Activated naive CD4-positive, alpha-beta T cell treated with anti-CD3 and anti-CD28 coated beads, Interleukin-2, amount 50 U/mL, for 72 hours (primary cell): ENCODE measurements at regions not wholly inside any gene's neighbourhood (a gene's known extent, or its start where the extent isn't known, plus 50 kb on each side); places are given as distances from the start of the nearest gene placed in this dataset.
A peak's percentile ranks its signal among the peaks of the same experiment; 100 is the strongest.

Source experiments
- ATAC-seq, 2 donors: fragments of 150-1000 bp; cut with Tn5 transposase; 2 replicates each; pipeline ENCODE4 v1.10.0; 2021; ENCODE audit warnings: mild to moderate bottlenecking in 2 of 2, moderate library complexity in 2 of 2
- DNase-seq, 2 donors: peaks; one replicate each; pipeline ENCODE4 v3.0.0; 2021 to 2022; ENCODE audit warnings: low spot score in 2 of 2
- H3K27ac Mint-ChIP-seq, 2 donors: one replicate each; pipeline ENCODE4 v1.8.0; 2022; ENCODE audit warnings: mild to moderate bottlenecking in 2 of 2, mixed read lengths in 2 of 2
- H3K36me3 Mint-ChIP-seq, 2 donors: one replicate each; pipeline ENCODE4 v1.8.0; 2022; ENCODE audit warnings: mixed read lengths in 2 of 2
- H3K9me3 Mint-ChIP-seq, 2 donors: one replicate each; pipeline ENCODE4 v1.8.0; 2022; ENCODE audit warnings: mixed read lengths in 2 of 2

DNA sequence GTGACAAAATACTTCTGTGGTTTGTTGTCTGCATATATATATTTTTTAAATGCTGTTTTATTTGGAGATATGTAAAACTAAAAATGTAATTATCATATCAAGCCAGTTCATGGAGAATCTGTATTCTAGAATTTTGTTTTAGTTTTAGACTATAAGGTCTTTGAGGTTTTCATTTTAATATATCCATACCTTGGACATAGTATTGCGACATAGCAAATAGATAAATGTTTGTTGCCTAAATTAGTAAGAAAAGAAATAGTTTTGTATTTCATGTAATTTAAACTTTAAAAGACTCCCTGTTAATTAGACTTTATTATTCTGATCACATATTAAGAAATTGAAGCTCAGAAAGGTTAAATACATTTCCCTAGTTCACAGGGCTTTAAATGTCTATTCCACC is 472.9 kb downstream of the GBA3 start:
- H3K36me3 Mint-ChIP-seq = no peaks in the 10 kb centered on the region
- DNase-seq = no peak
- ATAC-seq = no peak
- H3K27ac Mint-ChIP-seq = no peak overlapping the region
- H3K9me3 Mint-ChIP-seq = peaks cover 0 to 4% of the 10 kb centered on the region in 2 donors

DNA sequence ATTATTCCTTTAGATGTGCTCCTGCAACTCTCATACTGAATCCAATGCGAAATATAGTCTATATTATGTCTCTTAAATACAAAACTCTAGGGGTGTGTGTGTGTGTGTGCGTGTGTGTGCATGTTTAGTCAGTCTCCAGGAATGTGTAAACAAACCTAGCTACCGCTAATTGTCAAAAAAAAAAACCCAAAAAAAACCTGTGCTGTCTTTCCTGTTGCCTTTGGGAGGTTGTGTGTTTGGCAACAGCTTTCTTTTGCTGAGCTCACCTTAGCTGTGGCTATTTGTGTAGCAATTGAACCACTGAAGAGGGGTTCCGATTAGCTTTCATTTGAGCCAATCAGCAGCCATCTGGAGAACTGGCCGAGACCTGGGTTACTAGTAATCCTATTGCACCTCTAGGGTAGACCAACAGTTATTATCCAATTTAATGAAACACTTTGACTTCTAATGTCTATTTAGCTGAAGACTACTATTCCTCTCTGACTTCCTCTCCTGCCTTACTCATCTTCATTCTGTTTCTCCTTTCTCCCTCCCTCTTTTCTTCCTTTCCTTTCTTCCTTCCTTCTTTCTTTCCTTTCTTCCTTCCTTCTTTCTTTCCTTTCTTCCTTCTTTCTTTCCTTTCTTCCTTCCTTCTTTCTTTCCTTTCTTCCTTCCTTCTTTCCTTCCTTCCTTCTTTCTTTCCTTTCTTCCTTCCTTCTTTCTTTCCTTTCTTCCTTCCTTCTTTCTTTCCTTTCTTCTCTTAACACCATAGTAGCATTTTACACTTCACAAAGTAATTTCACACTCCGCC is 471.1 kb downstream of the GBA3 start:
- no peak for ATAC-seq
- peaks cover 0 to 4% of the 10 kb centered on the region in 2 donors for H3K9me3 Mint-ChIP-seq
- no peak for DNase-seq
- no peak overlapping the region for H3K27ac Mint-ChIP-seq
- no peaks in the 10 kb centered on the region for H3K36me3 Mint-ChIP-seq

- no peaks in the 10 kb centered on the region for H3K36me3 Mint-ChIP-seq
- DNase-seq (no peak), ATAC-seq (no peak)
- H3K9me3 Mint-ChIP-seq = peaks cover 0 to 4% of the 10 kb centered on the region in 2 donors
- H3K27ac Mint-ChIP-seq = no peak overlapping the region
Measured at GRCh38 chr4:23162275-23162674, 469.5 kb downstream of the GBA3 start.

GRCh38 chr4:23161787-23162186 is 469.1 kb downstream of the GBA3 start:
- ATAC-seq (no peak), DNase-seq (no peak)
- Mint-ChIP-seq H3K27ac (no peak overlapping the region), H3K36me3 (no peaks in the 10 kb centered on the region), H3K9me3 (peaks cover 0 to 4% of the 10 kb centered on the region in 2 donors)

GRCh38 chr4:23153076-23153475 is 460.3 kb downstream of the GBA3 start:
- no peak for ATAC-seq
- H3K9me3 Mint-ChIP-seq = no peaks in the 10 kb centered on the region

DNA sequence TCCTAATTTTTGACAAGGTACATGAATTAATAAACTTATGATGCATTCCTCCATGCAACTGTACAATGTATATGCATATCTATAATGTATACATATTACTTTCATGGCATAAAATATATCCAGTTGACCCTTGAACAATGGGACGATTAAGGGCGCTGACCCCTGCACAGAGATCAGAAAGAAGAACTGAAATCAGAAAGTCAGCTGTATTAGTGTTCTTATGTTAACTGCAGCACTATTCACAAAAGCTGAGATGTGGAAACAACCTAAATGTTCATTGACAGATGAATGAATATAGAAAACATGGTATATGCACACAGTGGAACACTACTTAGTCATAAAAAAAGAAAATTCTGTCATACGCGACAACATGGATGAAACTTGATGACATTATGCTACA is 457.1 kb downstream of the GBA3 start:
- no peak for DNase-seq
- ATAC-seq = no peak
- Mint-ChIP-seq H3K36me3 (no peaks in the 10 kb centered on the region), H3K27ac (no peak overlapping the region), H3K9me3 (no peaks in the 10 kb centered on the region)

More at GRCh38 chr4:23153076-23153475, 460.3 kb downstream of the GBA3 start:
- H3K27ac Mint-ChIP-seq = no peak overlapping the region
- H3K36me3 Mint-ChIP-seq = no peaks in the 10 kb centered on the region
- no peak for DNase-seq

DNA sequence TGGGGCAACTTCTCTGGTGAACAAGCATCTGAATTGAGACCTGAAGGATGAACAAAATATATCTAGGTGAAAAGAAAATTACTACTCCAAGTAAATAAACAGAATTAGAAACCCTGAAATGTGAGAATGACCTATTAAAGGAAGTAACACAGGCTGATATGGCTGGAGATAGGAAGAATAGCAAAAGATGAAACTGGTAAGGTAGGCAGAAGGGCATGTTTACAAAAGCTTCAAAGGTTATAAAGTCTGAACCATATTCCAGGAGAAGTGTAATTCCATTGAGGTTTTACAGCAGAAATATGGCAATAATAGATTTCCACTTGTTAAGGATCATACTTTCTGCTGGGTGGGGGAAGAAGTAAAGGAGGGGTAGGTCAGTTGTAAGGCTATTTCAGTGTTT is 452.0 kb downstream of the GBA3 start:
- ATAC-seq = no peak
- no peak for DNase-seq
- Mint-ChIP-seq H3K27ac (no peak overlapping the region), H3K9me3 (no peaks in the 10 kb centered on the region), H3K36me3 (no peaks in the 10 kb centered on the region)

DNA sequence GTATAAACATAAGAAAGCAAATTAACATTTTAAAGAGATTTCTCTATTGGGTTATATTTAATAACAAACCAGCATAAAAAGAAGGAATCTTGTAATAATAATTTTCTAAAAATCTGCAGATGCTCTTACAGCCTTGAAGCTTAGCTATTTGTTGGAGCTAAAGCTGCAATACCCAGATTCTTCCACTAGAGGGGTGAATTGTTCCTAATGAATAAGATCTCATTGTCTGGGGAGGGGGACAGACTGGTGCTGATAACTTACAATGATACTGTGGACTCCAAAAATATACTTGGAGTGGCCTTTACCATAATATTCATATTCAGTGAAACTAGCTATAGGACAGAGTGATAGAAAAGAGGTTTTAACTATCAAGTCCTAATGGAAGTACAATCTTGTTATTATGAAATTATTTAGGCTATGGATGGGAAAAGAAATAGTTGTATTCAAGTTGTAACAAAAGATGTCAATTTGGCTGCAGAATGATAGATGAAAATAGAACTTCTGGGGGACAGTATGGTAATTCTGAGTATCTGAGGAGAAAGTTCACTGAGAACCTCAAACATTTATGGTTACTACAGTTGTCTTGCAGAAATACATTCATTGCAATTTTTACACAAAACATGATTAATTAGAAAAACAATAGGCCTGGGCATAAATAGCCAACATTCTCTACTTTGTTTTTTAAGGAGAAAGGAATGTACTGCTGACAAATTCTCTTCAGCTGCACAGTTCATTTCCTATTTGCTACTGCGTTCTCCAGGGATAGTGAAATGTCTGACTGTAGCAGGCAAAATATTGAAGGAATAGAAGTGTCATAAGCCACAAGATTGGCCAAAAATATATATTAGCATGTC is 443.3 kb downstream of the GBA3 start:
- Mint-ChIP-seq H3K9me3 (no peaks in the 10 kb centered on the region), H3K27ac (no peak overlapping the region), H3K36me3 (no peaks in the 10 kb centered on the region)
- DNase-seq = peak in 1 of 2 donors; percentile 14
- ATAC-seq = no peak

DNA sequence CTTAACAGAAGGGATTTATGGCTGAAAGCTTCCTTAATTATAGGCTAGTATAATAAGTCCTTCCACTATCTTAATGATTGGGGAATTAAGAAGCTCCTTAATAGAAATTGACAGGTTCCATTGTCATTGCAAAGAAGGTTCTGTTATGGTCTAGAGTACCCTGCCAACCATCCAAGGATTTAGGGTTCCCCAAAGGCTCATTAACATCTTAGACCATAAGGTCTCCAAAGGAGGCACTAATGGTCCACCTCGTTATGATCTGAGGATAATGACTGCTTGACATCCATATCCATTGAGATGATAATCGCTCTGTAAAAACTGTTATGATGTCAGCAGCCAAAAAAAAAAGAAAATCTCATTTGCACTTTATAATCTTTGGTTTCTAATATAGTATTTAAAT is 441.6 kb downstream of the GBA3 start:
- H3K9me3 Mint-ChIP-seq = no peaks in the 10 kb centered on the region

DNA sequence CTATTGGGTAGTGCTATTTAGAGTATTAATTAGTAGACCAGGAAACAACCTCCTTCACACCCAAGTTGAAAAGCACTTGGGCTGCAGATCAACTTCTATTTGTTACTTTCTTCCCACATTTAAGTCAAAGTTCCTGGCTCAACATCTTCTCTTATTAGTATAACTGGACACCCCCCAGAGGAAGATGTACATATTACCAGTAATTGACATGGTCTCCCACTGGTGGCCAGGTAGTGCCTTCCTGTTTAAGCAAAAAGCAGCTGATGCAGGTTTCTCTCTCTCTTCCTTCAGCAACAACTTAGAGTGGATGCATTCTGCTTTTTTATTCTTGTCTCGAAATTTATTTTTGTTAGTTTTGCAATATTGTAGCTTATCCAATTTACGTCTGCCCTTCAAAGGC is 438.1 kb downstream of the GBA3 start:
- no peak overlapping the region for H3K27ac Mint-ChIP-seq
- peaks cover 0 to 2% of the 10 kb centered on the region in 2 donors for H3K9me3 Mint-ChIP-seq
- ATAC-seq (no peak), DNase-seq (no peak)
- H3K36me3 Mint-ChIP-seq = no peaks in the 10 kb centered on the region

More for the DNA sequence above, 441.6 kb downstream of the GBA3 start:
- H3K36me3 Mint-ChIP-seq = no peaks in the 10 kb centered on the region
- no peak overlapping the region for H3K27ac Mint-ChIP-seq
- DNase-seq (no peak), ATAC-seq (no peak)

- ATAC-seq (no peak), DNase-seq (no peak)
- no peaks in the 10 kb centered on the region for H3K36me3 Mint-ChIP-seq
- no peak overlapping the region for H3K27ac Mint-ChIP-seq
- peaks cover 0 to 2% of the 10 kb centered on the region in 2 donors for H3K9me3 Mint-ChIP-seq
Measured at GRCh38 chr4:23125118-23125517, 432.4 kb downstream of the GBA3 start.

- DNase-seq = no peak
- ATAC-seq = no peak
- H3K27ac Mint-ChIP-seq = no peak overlapping the region
- H3K36me3 Mint-ChIP-seq = no peaks in the 10 kb centered on the region
- H3K9me3 Mint-ChIP-seq = peaks cover 0 to 2% of the 10 kb centered on the region in 2 donors
Measured at GRCh38 chr4:23122666-23123400, 430.1 kb downstream of the GBA3 start.

- ATAC-seq = no peak
Measured at GRCh38 chr4:23120374-23120773, 427.6 kb downstream of the GBA3 start.

DNA sequence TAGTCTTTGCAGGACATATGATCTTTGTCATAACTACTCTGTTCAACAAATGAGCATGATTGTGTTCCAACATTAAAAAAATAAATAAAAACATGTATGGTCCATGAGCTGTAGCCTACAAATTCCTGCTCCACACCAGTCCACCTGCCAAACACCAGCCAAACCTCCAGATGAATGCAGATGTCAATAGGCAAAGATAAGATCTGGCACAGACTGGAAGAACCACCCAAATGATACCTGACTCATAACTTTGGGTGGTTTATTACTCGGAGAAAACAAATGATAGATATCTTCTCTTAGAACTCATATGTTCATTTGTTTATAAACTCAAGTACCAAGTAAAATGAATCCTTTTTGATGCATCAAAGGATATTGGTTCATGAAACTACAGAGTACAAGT is 425.1 kb downstream of the GBA3 start:
- H3K36me3 Mint-ChIP-seq = no peaks in the 10 kb centered on the region
- ATAC-seq (no peak), DNase-seq (no peak)
- no peak overlapping the region for H3K27ac Mint-ChIP-seq
- H3K9me3 Mint-ChIP-seq = no peaks in the 10 kb centered on the region

More at GRCh38 chr4:23120374-23120773, 427.6 kb downstream of the GBA3 start:
- DNase-seq = no peak
- no peaks in the 10 kb centered on the region for H3K9me3 Mint-ChIP-seq
- no peaks in the 10 kb centered on the region for H3K36me3 Mint-ChIP-seq
- H3K27ac Mint-ChIP-seq = no peak overlapping the region

DNA sequence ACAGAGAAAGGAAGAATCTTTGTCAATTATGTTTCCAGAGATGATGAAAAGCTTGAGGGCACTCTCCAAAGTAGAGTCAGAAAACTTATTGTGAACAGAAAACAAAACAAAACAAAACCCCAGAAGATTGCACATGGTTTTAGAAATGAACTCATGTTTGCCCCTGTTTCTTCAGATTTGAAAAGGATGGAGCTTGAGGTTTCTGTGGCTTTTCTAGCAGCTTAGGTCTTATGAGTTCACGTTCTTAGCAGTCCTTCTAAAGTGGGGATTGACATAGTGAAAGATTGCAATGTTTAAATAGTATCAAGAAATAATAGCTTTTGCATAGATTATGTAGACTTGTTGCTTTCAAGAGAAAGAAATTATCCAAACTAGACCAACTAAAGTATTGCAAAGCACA is 421.8 kb downstream of the GBA3 start:
- Mint-ChIP-seq H3K27ac (no peak overlapping the region), H3K9me3 (no peaks in the 10 kb centered on the region), H3K36me3 (no peaks in the 10 kb centered on the region)
- no peak for DNase-seq
- ATAC-seq = peak in 1 of 2 donors; percentile 32

GRCh38 chr4:23113104-23113503 is 420.4 kb downstream of the GBA3 start:
- Mint-ChIP-seq H3K27ac (no peak overlapping the region), H3K9me3 (no peaks in the 10 kb centered on the region)
- no peak for DNase-seq

DNA sequence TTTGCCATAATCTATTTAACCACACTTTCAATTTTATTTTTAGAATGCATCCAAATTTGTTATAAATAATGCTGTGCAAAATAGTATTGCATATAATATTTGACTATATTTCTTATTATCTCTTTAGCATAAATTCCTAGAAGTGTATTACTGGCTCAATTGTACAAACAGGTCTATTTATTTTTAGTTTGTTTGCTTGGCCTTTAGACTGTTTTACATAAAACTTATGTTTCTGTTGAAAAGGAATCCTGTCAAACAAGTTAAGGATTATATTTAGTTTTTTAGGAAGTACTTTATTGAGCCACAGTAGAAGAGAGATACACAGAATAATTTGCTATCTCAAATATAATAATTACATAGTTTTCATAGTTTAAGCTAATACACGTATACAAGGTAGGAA is 413.8 kb downstream of the GBA3 start:
- no peak for DNase-seq

More at GRCh38 chr4:23113104-23113503, 420.4 kb downstream of the GBA3 start:
- no peak for ATAC-seq
- H3K36me3 Mint-ChIP-seq = no peaks in the 10 kb centered on the region

More for the DNA sequence above, 413.8 kb downstream of the GBA3 start:
- peaks cover 0 to under 1% of the 10 kb centered on the region in 2 donors for H3K9me3 Mint-ChIP-seq
- no peak for ATAC-seq
- H3K27ac Mint-ChIP-seq = no peak overlapping the region
- H3K36me3 Mint-ChIP-seq = no peaks in the 10 kb centered on the region
